ENCODE measurements at regions not wholly inside any gene's neighbourhood (a gene's known extent, or its start where the extent isn't known, plus 50 kb on each side); places are given as distances from the start of the nearest gene placed in this dataset.
"Not testable (repeated sequence)": the region's sequence is repeated elsewhere in the genome, so short reads cannot be mapped to it uniquely, and the experiment has no call there.

DNA sequence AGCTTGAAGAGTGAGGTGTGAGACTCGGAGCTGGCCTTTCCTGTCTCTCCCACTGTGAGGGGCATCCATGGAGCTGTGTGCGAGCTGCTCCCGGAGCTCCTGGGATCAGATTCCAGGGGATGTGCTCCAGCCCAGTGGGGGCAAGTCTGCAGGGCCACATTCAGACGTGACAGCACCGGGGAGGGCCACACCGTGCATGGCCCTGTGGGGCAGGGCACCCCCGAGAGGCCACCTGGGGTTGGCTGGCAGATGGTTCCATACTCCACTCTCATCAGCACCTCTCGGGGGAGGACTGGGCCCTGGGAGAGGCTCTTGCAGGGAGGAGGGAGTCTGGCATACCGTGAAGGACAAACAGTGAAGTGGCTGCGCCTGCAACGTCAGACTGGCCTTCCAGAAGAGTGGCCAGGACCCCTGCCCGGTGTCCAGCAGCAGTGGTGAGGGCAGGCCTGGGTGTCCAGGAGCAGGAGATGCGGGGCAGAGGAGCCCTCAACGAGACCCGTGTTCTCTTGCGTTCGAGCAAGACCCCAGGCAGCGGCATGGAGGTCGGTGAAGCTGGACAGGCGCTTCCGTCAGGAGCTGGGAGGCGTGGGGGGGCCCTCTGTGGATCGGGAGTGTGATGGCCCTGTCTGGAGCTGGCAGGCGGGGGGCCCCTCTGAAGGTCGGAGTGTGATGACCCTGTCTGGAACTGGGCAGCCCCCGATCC is 84.3 kb downstream of the ASB1 start:
- H3K4me3 ChIP-seq, result no peak overlapping the region
- no peaks in the 10 kb centered on the region for H3K4me1 ChIP-seq
- H3K9me3 ChIP-seq, result peaks cover 0 to 4% (median 0%) of the 10 kb centered on the region in 3 donors
- H3K27ac ChIP-seq, result no peak overlapping the region
- DNase-seq, result peak in 1 of 2 donors; percentile 51
- H3K27me3 ChIP-seq, result peaks cover 0 to 2% of the 10 kb centered on the region in 2 donors
- TF ChIP-seq, protein P1, sequence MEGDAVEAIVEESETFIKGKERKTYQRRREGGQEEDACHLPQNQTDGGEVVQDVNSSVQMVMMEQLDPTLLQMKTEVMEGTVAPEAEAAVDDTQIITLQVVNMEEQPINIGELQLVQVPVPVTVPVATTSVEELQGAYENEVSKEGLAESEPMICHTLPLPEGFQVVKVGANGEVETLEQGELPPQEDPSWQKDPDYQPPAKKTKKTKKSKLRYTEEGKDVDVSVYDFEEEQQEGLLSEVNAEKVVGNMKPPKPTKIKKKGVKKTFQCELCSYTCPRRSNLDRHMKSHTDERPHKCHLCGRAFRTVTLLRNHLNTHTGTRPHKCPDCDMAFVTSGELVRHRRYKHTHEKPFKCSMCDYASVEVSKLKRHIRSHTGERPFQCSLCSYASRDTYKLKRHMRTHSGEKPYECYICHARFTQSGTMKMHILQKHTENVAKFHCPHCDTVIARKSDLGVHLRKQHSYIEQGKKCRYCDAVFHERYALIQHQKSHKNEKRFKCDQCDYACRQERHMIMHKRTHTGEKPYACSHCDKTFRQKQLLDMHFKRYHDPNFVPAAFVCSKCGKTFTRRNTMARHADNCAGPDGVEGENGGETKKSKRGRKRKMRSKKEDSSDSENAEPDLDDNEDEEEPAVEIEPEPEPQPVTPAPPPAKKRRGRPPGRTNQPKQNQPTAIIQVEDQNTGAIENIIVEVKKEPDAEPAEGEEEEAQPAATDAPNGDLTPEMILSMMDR (IDR thresholded peaks at IDR 0.05), result no peak
- H3K36me3 ChIP-seq, result no peaks in the 10 kb centered on the region
- intact Hi-C loops (cut with DNase I; ENCODE audit: low total_unique reads), result no loop called here

DNA sequence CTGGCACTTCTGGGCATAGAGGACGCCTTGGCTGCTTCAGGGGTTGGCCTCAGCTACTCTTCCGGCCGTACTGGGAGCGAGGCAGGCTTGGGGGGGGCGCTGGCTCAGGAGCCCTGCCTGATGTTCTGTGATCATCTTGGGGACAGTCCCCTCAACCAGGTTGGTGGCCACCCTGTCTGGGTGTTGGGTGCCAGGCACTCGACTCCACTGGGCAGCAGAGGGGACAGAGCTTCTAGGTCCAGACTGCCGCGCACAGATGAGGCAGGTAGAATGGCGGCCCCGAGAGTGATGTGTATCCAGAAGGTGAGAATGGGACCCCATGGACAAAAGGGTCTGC is 84.9 kb downstream of the ASB1 start:
- no peaks in the 10 kb centered on the region for H3K4me1 ChIP-seq
- intact Hi-C loops (cut with DNase I; ENCODE audit: low total_unique reads), result no loop called here
- no peak overlapping the region for H3K4me3 ChIP-seq
- H3K36me3 ChIP-seq, result no peaks in the 10 kb centered on the region
- H3K27ac ChIP-seq, result no peak overlapping the region
- H3K27me3 ChIP-seq, result peaks cover 0 to 2% of the 10 kb centered on the region in 2 donors
- TF ChIP-seq, protein P1 (IDR thresholded peaks at IDR 0.05), result no peak
- peak in 1 of 2 donors; percentile 39 for DNase-seq
- peaks cover 0 to 8% (median 0%) of the 10 kb centered on the region in 3 donors for H3K9me3 ChIP-seq

DNA sequence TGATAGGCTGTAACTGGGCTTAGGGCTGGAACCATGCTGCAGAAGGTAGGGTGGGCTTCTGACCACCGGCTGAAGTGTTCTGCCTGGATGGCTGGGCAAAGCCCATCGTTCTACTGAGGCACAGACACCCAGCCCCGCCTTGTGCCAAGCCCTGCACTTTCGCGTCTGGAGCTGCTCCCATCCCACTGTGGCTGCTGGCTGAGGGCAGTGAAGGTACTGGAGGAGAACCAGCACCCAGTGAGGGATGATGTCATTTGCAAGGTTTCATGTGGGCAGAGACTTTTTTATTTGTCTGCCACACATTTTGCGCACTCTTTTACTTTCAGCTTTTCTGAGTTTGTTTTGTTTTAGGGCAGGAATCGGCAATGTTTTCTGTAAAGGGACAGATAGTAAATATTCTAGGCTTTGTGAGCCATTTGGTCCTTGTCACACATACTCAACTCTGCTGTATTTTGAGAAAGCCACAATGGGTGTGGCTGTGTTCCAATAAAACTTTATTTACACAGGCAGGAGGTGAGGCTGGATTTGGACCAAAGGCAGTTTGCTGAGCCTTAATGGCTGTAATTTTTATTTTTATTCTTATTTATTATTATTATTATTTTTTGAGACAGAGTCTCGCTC is 85.6 kb downstream of the ASB1 start:
- TF ChIP-seq, protein P1 (IDR thresholded peaks at IDR 0.05), result no peak
- H3K36me3 ChIP-seq, result no peaks in the 10 kb centered on the region
- no peak overlapping the region for H3K4me3 ChIP-seq
- H3K27ac ChIP-seq, result no peak overlapping the region
- DNase-seq, result peak in 1 of 2 donors; percentile 34
- H3K27me3 ChIP-seq, result peaks cover 0 to 2% of the 10 kb centered on the region in 2 donors
- H3K4me1 ChIP-seq, result no peaks in the 10 kb centered on the region
- peaks cover 0 to 16% (median 0%) of the 10 kb centered on the region in 3 donors for H3K9me3 ChIP-seq
- intact Hi-C loops (cut with DNase I; ENCODE audit: low total_unique reads), result no loop called here

DNA sequence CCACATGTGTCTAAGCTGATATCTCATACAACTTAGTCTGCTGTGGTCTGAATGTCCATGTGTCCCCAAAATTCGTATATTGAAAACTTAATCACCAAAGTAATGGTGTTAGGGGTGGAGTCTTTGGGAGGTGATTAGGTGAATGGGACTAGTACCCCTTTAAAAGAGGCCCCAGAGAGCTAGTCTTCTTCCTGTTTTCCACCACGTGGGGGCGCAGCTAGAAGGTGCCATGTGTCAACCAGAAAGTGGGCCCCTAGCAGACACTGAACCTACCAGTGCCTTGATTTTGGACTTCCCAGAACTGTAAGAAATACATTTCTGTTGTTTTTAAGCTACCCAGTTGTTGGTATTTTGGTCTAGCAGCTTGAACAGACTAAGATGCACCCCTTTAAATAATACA is 86.6 kb downstream of the ASB1 start:
- Histone ChIP-seq H3K36me3 (no peaks in the 10 kb centered on the region), H3K27me3 (peaks cover 0 to 2% of the 10 kb centered on the region in 2 donors), H3K4me1 (no peaks in the 10 kb centered on the region), H3K9me3 (peaks cover 0 to 25% (median 8%) of the 10 kb centered on the region in 3 donors), H3K4me3 (no peak overlapping the region), H3K27ac (no peak overlapping the region)
- intact Hi-C loops (cut with DNase I; ENCODE audit: low total_unique reads), result no loop called here
- DNase-seq, result peak in 1 of 2 donors; percentile 19
- TF ChIP-seq, protein P1 (IDR thresholded peaks at IDR 0.05), result peak in 1 of 2 experiments; percentile 13

DNA sequence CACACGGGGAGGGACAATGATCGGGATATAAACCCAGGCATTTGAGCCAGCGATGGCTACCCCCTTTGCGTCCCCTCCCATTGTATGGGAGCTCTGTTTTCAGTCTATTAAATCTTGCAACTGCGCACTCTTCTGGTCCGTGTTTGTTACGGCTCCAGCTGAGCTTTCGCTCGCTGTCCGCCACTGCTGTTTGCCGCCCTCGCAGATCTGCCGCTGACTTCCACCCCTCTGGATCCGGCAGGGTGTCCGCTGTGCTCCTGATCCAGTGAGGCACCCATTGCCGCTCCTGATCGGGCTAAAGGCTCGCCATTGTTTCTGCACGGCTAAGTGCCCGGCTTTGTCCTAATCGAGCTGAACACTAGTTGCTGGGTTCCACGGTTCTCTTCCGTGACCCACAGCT is 87.3 kb downstream of the ASB1 start:
- H3K4me1 ChIP-seq; H3K4me3 ChIP-seq; H3K36me3 ChIP-seq; H3K27ac ChIP-seq; H3K27me3 ChIP-seq; intact Hi-C loops (cut with DNase I; ENCODE audit: low total_unique reads): not testable (repeated sequence)
- peak in 1 of 2 donors; percentile 42 for DNase-seq
- H3K9me3 ChIP-seq, result peaks cover 0 to 25% (median 9%) of the 10 kb centered on the region in 3 donors

DNA sequence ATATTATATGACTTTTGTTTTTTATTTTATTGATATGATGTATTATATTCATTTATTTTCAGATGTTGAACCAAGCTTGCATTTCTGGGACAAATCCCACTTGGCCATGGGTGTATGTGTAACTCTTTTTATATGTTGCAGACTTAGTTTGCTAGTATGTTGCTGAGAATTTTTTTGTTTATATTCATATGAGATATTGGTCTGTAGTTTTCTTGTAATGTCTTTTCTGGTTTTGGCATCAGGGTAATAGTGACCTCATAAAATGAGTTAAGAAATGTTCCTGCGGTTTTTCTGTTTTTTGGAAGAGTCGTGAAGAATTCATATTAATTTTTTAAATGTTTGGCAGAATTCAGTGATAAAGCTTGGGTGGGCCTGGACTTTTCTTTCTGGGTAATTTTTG is 88.7 kb downstream of the ASB1 start:
- Histone ChIP-seq H3K27me3 (no peaks in the 10 kb centered on the region), H3K9me3 (peaks cover 0 to 25% (median 9%) of the 10 kb centered on the region in 3 donors), H3K4me1 (no peaks in the 10 kb centered on the region), H3K4me3 (no peak overlapping the region), H3K36me3 (no peaks in the 10 kb centered on the region), H3K27ac (no peak overlapping the region)
- DNase-seq, result no peak
- TF ChIP-seq, protein P1 (IDR thresholded peaks at IDR 0.05), result no peak
- intact Hi-C loops (cut with DNase I; ENCODE audit: low total_unique reads), result no loop called here
